Cardiac muscle cell (in vitro differentiated cells and primary cell): ENCODE measurements at regions not wholly inside any gene's neighbourhood (a gene's known extent, or its start where the extent isn't known, plus 50 kb on each side); places are given as distances from the start of the nearest gene placed in this dataset.

ENCODE experiments used
- DNase-seq, 2 donors: peaks; one replicate each; pipeline versions ENCODE4 v3.0.0 to v3.0.0-alpha.2; 2010 to 2017; ENCODE audit warnings: low read depth in 1 of 2, low spot score in 1 of 2
- H3K27ac ChIP-seq: fragments of 200-600 bp; sonication (generic); 2 replicates; pipeline ENCODE4 v1.5.1; 2016
- H3K27me3 ChIP-seq: fragments of 200-600 bp; sonication (generic); 2 replicates; pipeline ENCODE4 v1.6.0; 2016; ENCODE audit warnings: control low read depth
- H3K36me3 ChIP-seq: fragments of 200-600 bp; sonication (generic); 2 replicates; pipeline ENCODE4 v1.5.1; 2016; ENCODE audit warnings: control low read depth
- H3K4me1 ChIP-seq: fragments of 200-600 bp; sonication (generic); 2 replicates; pipeline ENCODE4 v1.8.1; 2017; ENCODE audit warnings: low read depth, mild to moderate bottlenecking, mixed run types
- H3K4me3 ChIP-seq: fragments of 200-600 bp; sonication (generic); 2 replicates; pipeline ENCODE4 v1.5.1; 2016; ENCODE audit warnings: mild to moderate bottlenecking
- H3K9me3 ChIP-seq: fragments of 200-600 bp; sonication (generic); 2 replicates; pipeline ENCODE4 v1.5.1; 2017; ENCODE audit warnings: low read depth, mild to moderate bottlenecking, control low read depth
- TF ChIP-seq, protein P1 (sequence below): IDR thresholded peaks from 2 replicates; pipeline ENCODE4 v1.5.1; 2012; ENCODE audit warnings: low read depth, mild to moderate bottlenecking, low read length

DNA sequence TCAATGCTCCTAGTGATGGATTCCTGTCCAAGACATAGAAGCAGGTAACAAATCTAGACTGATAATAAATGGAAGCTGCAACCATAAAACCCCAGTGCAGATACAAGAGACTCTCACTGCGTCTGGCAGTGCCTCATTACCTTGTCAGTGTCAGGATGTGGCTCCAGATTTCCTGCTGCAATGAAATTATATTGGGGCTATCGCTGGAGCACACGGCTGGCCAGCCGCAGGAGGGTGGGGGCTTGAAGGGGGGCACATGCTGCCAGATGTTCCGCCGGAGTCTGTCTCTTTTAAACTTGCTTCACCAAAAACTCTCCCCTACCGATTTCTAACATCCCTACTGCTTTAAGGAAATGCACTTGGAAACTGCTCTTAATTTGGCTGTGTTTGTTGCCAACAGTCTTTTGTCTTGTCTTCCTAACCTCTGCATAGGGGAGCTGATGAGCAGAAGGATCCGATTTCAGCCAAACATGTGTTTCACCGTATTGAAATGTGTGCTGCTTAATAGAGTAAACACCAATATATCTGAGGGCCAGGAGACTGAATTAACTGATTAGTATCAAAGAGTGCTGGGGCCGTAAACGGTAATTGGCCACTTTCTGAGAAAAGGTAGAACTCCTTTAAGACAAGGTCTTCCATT lies 102.2 kb upstream of the EXOC2 start:
- TF ChIP-seq, protein P1, sequence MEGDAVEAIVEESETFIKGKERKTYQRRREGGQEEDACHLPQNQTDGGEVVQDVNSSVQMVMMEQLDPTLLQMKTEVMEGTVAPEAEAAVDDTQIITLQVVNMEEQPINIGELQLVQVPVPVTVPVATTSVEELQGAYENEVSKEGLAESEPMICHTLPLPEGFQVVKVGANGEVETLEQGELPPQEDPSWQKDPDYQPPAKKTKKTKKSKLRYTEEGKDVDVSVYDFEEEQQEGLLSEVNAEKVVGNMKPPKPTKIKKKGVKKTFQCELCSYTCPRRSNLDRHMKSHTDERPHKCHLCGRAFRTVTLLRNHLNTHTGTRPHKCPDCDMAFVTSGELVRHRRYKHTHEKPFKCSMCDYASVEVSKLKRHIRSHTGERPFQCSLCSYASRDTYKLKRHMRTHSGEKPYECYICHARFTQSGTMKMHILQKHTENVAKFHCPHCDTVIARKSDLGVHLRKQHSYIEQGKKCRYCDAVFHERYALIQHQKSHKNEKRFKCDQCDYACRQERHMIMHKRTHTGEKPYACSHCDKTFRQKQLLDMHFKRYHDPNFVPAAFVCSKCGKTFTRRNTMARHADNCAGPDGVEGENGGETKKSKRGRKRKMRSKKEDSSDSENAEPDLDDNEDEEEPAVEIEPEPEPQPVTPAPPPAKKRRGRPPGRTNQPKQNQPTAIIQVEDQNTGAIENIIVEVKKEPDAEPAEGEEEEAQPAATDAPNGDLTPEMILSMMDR: no peak
- H3K27ac ChIP-seq: no peak overlapping the region
- no peak for DNase-seq
- H3K4me3 ChIP-seq: no peak overlapping the region
- H3K36me3 ChIP-seq: no peaks in the 10 kb centered on the region
- H3K4me1 ChIP-seq: no peaks in the 10 kb centered on the region
- H3K27me3 ChIP-seq: peaks cover 56% of the 10 kb centered on the region
- H3K9me3 ChIP-seq: no peaks in the 10 kb centered on the region

DNA sequence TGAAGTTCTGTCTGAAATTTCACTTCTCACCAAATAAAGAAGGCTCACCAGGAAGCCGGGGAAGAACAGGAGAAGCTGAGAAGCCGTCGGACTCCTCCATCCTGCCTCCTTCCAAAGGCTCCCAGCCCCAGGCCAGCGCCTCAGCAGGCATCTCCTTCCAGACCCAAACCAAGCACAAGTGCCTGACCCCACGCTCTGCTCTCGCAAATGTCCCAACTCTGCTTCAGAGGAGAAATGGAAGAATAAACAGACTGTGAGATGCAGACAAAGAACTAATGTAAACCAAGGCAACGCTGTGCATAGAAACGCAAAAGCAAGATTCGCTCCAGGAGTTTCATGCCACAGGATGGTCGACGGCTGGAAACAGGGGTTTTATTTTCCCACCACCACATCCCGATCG lies 100.3 kb upstream of the EXOC2 start:
- no peak overlapping the region for H3K27ac ChIP-seq
- no peaks in the 10 kb centered on the region for H3K36me3 ChIP-seq
- TF ChIP-seq, protein P1: no peak
- no peaks in the 10 kb centered on the region for H3K4me1 ChIP-seq
- no peak for DNase-seq
- H3K4me3 ChIP-seq: no peak overlapping the region
- H3K9me3 ChIP-seq: no peaks in the 10 kb centered on the region
- H3K27me3 ChIP-seq: peaks cover 39% of the 10 kb centered on the region

DNA sequence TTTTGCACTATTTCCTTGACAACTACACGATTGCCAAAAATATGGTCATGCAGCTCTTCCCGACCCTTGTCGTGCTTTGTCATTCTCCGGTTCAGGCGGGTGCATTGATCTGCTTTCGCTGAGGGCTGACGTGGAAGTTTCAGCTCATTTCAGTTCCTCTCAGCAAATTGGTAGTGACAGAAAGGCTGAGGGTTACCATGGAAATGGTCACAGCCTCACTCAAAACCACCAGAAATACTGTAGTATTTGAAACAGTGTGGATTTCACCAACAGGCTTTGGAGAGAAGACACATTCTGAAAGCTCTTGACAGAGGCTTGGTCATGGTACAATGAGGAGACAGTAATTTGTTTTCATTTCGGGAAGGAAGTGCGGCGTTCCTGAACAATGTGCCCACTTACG lies 99.7 kb upstream of the EXOC2 start:
- no peak for DNase-seq
- TF ChIP-seq, protein P1: no peak
- H3K36me3 ChIP-seq: no peaks in the 10 kb centered on the region
- no peaks in the 10 kb centered on the region for H3K4me1 ChIP-seq
- H3K4me3 ChIP-seq: no peak overlapping the region
- H3K9me3 ChIP-seq: no peaks in the 10 kb centered on the region
- H3K27ac ChIP-seq: no peak overlapping the region
- peaks cover 39% of the 10 kb centered on the region for H3K27me3 ChIP-seq

DNA sequence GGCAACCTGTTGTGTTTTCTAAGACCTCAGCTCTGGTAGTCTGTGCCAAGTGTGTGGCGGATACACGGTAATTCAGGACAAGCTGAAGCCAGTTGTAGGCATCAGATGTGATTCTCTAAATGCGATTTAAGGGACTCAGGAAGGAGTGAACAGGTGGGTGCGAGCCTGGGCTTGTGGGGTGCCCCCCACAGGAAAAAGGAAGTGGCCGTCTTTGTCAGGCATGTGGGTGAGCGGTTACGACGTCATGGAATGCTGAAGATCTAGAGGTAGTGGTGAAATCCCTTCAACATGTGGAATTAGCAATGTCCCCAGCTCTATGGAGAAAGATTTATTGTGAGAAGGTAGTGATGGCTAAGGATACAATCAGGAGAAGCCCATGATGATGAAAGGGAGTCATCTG lies 95.1 kb upstream of the EXOC2 start:
- Histone ChIP-seq H3K27ac (no peak overlapping the region), H3K27me3 (peaks cover 4% of the 10 kb centered on the region), H3K4me1 (no peaks in the 10 kb centered on the region), H3K9me3 (no peaks in the 10 kb centered on the region), H3K36me3 (no peaks in the 10 kb centered on the region), H3K4me3 (no peak overlapping the region)
- TF ChIP-seq, protein P1: no peak
- DNase-seq: no peak

DNA sequence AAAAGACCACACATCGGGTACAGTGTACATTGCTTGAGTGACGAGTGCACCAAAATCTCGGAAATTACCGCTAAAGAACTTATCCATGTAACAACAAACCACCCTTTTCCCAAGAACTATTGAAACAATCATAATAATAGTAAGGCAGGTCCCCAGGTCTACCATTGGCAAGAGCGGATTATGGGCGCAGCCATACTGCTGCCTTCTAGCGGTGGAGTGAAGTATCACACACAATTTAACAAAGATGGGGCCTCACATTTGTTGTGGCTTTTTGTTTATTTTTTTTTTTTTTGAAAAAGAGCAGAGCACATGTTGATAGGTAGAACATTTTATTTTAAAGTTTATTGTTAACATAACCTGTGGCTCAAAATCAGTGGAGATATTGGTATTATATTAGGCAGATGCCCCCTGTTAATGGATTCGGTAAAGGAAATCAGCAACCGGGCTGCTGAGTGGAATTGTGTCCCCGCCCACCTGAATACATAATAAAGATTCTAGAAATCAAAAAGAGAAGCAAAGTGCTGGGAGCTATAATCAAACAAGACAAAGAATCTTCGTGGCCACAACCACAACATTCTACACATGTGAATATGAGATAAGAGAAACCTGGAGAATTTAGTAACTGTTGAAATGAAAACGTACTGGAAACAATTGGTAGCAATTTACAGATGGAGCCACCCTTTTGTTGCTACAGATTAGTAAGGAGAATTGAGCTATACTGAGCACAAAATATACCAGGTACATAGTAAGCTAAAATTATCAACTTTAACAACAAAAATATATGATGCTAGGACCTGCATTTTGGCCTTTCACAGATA lies 94.2 kb upstream of the EXOC2 start:
- Histone ChIP-seq H3K9me3 (no peaks in the 10 kb centered on the region), H3K27me3 (no peaks in the 10 kb centered on the region), H3K4me3 (no peak overlapping the region), H3K36me3 (no peaks in the 10 kb centered on the region), H3K4me1 (no peaks in the 10 kb centered on the region), H3K27ac (no peak overlapping the region)
- TF ChIP-seq, protein P1: peak; percentile 51
- DNase-seq: peak; percentile 14 to 34
